Glomerular endothelial cell (primary cell): ENCODE measurements at regions not wholly inside any gene's neighbourhood (a gene's known extent, or its start where the extent isn't known, plus 50 kb on each side); places are given as distances from the start of the nearest gene placed in this dataset.
A peak's percentile ranks its signal among the peaks of the same experiment; 100 is the strongest.
"Not testable (repeated sequence)": the region's sequence is repeated elsewhere in the genome, so short reads cannot be mapped to it uniquely, and the experiment has no call there.

Experiments
- DNase-seq: peaks from one replicate; pipeline ENCODE4 v3.0.0-alpha.2; 2011; ENCODE audit warnings: low read depth, low spot score; ENCODE audit errors: extremely low read depth

DNA sequence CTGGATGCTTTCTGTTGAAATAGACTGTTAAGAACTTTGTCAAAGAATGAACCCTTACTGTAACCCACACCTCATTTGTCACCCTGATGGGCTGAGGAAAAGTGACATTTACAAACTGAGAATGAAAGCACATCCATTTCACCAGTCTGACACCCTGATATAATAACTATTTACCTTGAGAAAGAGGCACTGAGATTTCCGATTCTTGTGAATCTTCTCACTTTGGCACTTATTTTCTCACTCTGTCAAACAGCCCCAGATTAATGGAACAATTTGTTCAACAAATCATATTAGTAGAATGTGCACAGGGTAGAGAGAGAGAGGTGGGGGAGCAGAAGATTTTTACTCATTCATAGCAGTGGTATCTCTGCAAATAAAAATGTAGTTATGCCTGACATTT is 606.9 kb downstream of the MCTP2 start:
- DNase-seq: no peak

DNA sequence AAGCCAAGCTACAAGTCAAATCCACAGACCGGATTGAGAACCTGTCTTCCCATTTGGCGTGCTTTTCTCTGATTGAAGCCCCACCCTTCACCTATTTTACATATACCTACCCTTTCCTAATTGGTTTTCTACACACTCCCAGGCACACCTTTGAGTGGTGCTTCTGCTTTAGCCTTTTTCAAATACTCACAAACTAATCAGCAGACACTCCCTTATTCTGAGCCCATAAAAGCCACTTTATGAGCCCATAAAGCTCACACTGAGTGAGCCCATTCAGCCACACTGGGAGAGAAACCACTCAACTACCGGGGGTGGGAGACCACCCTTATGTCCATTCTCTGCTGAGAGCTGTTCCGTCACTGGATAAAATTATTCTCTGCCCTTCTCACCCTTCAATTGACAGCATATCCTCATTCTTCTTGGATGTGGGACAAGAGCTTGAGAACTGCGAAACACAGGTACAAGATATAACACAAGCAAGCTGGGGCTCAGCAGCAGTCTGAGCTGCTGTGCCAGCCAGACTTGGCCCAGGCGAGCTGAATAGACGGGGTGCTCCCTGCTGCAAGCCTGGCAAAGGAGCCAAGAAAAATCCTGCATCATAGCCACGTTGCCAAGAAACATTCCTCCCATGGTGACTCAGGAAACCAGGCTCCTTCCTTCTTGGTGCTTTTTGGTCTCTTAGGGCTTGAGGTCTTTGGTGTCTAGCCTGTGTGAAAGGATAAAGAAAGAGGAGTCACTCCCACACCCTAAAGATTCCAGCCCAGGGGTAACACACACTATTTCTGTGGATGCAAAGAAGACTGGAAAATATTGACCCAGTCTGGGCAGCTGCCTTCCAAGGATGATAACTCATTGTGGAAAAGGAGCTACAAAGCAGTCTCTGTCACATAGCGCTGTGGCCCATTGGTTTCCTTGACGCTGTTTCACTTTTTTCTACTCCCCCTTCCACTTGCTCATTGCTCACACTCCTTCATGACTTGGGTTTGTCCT is 609.7 kb downstream of the MCTP2 start:
- DNase-seq: no peak

- no peak for DNase-seq
Observed at GRCh38 chr15:94843060-94843459, 611.7 kb downstream of the MCTP2 start.

DNA sequence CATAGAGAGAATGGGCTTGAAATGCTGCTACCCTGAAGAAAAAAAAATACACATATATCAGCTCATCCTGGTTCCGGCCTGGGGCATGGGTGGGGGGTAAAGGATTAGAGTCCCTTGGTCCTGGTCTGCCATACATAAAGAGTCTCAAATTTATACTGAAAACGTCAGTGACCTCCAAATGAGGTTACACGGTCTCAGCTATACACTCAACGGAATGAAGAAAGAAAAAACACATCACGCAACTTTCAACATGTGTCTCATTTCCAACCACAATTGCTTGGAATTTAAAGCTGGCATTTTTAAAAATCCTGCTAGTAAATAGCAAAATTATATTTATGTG is 612.8 kb downstream of the MCTP2 start:
- DNase-seq: no peak

DNA sequence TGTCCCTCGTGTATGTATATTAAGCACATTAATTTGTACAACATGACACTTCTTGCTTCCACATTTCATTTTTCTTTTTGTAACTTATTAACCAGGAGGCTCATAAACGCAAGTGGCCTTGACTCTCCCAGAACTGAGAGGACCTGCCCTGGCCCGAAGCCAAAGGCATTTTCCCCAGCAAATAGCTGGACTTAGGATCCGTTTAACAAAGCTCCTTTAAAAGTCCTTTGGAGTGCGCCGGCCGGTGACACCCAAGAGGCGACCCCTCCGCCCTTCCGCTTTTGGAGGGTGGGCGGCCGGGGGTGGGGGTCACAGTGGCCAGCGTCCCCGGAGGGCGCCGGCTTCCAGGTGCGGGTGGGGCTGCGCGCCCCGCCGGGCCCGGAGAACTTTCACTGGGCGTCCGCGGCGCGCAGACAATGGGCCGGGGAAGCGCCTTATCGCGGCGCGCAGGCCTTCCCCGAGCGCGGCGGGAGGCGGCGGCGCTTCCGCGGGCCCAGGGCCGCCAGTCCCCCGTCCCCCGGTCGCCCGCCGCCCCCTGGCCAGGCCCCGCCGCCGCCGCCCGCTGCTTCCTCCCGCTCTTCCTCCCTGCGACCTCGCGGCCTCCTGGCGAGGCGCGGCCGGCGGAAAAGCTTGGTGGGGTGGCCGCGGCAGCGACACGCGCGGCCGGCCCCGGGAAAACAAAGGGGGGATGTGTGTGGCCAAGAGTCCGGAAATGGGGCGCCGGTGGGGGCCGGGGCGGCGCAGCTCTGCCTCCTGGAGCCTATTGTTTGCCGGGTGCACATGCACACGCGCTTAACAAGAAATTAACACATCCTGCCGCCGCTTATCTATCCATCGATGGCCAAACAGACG is 613.4 kb downstream of the MCTP2 start:
- peak; percentile 63 for DNase-seq

GRCh38 chr15:94845390-94845716 is 614.0 kb downstream of the MCTP2 start:
- no peak for DNase-seq

DNA sequence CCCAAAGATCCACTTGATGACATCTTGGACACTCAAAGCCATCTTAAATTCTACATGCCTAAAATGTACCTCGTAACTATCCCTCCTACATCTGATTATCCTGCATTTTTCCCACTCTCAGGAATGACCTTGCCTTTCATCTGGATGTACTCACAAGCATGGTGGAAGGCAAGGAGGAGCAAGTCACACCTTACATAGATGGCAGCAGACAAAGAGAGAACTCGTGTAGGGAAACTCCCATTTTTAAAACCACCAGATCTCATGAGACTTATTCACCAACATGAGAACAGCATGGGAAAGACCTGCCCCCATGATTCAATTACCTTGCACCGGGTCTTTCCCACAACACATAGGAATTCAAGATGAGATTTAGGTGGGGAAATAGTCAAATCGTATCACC is 616.0 kb downstream of the MCTP2 start:
- no peak for DNase-seq

DNA sequence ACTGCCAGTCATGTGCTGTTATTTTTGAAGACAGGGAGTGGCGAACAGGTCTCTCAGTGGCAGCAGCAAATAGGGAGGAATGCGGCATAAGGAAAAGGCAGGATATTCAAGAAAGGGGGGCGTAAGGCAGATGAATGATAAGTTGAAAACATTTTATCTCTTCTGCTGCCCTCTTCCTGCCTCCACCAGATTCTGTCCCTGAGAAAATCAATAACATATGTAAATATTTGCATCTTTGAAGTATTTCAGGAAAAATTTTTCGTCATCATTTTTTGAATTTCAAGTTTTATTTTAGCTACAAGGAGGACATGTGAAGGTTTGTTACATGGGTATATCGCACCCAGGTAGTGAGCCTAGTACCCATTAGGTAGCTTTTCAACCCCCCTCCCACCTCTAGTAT is 616.7 kb downstream of the MCTP2 start:
- no peak for DNase-seq

DNA sequence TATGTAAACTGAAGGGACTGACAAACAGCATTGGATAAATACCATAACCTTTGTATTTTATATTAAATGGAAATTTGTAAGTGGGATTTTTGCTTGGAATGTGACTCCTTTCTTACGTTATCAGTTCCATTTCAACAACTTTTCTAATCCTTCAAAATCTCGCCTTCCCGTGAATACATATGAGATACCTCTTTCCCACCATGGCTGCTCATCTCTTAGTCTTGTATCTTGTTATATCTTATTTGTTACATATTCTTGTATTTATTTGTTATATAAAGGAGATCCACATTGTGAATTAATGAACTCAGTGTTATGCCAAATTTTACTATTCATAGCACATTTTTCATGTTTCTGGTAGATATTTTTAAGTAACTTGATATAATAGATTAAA is 623.7 kb downstream of the MCTP2 start:
- no peak for DNase-seq

DNA sequence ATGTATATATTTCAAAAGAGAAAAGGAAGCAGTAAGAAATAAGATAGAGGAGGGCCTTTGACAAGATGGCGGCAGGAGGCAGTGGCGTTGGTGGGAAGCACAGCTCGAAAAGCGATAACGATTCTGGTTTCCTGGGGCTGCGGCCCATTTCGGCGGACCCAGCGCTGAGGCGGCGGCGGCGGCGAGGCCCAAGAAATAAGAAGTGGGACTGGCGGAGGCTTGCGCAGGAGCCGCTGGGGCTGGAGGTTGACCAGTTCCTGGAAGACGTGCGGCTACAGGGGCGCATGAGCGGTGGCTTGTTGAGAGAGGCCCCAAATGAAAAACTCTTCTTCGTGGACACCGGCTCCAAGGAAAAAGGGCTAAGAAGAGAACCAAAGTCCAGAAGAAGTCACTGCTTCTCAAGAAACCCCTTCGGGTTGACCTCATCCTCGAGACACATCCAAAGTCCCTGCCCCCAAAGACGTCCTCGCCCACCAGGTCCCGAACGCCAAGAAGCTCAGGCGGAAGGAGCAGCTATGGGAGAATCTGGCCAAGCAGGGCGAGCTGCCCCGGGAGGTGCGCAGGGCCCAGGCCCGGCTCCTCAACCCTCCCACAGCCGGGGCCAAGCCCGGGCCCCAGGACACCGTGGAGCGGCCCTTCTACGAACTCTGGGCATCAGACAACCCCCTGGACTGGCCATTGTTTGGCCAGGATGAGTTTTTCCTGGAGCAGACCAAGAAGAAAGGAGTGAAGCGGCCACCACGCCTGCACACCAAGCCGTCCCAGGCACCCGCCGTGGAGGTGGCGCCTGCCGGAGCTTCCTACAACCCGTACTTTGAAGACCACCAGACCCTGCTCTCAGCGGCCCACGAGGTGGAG is 624.3 kb downstream of the MCTP2 start:
- no peak for DNase-seq

- DNase-seq: no peak
Observed at GRCh38 chr15:94856267-94856854, 625.0 kb downstream of the MCTP2 start.

- DNase-seq: no peak
Observed at GRCh38 chr15:94857466-94857865, 626.1 kb downstream of the MCTP2 start.

- DNase-seq: no peak
Observed at GRCh38 chr15:94858011-94858410, 626.6 kb downstream of the MCTP2 start.

GRCh38 chr15:94858449-94858848 is 627.1 kb downstream of the MCTP2 start:
- no peak for DNase-seq

- no peak for DNase-seq
Observed at GRCh38 chr15:94858920-94859319, 627.6 kb downstream of the MCTP2 start.

- DNase-seq: no peak
Observed at GRCh38 chr15:94864600-94864999, 633.2 kb downstream of the MCTP2 start.

GRCh38 chr15:94868265-94868664 is 636.9 kb downstream of the MCTP2 start:
- DNase-seq: not testable (repeated sequence)

- no peak for DNase-seq
Observed at GRCh38 chr15:94875550-94875949, 644.2 kb downstream of the MCTP2 start.

- no peak for DNase-seq
Observed at GRCh38 chr15:94877833-94878232, 646.5 kb downstream of the MCTP2 start.

DNA sequence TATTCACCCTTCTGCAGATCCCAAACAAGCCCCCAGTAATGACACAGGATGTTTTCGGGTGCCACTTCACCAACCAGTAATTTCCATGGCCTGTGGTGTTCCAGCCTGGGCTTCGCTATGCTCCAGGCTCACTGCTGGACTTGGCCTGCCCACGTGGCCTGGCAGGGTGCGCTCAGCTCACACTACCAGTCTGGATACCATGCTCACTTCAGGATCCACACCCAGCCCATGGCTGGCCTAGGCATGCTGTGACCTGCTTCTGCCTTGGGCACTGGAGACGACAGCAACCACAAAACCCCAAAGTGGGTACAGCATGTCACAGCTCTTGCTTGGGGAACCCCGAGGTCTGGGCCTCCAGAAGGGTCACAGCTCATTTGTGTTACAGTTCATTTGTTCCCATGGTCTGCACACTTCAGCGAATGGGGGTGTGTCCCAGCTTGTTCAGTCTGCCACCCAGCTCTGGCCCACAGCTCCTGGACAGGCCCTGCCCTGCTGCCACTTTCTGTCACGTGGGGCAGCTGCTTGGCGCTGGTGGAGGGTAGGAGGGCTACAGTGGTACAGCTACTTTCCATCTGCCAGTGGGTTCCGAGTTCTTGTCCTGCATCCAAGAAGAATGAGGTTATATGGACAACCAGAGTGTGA is 650.8 kb downstream of the MCTP2 start:
- no peak for DNase-seq
